SIG-M5 (cell line): ENCODE measurements at regions not wholly inside any gene's neighbourhood (a gene's known extent, or its start where the extent isn't known, plus 50 kb on each side); places are given as distances from the start of the nearest gene placed in this dataset.
"Not testable (repeated sequence)": the region's sequence is repeated elsewhere in the genome, so short reads cannot be mapped to it uniquely, and the experiment has no call there.

Experiments used
- DNase-seq: peaks from one replicate; lab custom pipeline; 2025; lab: John Stamatoyannopoulos, UW

DNA sequence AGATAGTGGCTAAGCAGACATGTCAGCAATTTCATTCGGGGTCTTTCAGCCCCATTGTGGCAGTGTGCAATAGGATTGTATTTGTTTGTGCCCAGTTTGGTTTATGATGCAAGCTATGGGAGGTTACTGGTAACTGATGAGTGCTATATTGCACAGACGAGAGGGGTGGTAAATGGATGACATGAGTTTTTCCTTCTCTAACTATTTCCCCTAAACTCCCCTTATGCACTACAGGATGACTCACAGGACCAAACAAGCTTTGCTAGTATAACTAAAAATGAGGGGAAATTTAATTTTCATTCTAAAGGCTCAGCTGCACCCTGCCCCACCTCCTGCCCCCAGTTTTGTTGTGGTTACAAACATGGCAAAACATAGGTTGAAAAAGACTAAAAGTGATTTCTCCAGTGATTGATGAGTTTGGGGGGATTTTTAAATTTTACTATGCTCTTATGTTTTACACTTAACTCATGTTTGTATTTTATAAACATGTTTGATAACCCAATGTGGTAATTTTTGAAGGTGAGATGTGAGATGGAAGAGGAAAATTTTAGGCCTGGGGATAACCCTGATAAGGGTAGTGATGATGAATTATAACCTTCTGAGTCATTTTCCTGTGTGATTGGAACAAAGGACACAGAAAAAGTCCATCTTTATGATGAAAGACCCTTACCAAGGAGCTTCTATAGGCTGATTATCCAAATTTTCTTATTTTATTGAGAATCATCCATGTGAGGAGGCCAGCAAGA, 60.8 kb upstream of the NAMPT start:
- DNase-seq, result peak; percentile 26

DNA sequence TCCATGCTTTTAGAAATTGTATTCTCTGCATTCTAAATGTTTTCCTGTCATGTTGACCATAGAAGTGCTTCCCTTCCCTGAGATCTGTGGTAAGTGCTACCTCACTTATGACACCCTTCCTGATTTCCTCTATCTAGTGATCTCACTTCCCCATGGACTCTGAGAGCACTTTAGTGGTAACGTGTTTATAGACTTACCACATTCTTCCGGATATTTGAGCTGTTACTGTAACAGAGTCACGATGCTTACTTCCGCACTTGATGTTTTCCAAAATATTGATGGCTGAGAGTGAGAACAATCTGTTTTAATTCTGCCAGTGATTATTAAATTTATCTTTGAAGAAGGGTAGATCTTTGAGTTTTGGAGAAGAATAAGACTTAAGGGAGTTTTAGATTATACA, 60.1 kb upstream of the NAMPT start:
- peak; percentile 67 for DNase-seq

DNA sequence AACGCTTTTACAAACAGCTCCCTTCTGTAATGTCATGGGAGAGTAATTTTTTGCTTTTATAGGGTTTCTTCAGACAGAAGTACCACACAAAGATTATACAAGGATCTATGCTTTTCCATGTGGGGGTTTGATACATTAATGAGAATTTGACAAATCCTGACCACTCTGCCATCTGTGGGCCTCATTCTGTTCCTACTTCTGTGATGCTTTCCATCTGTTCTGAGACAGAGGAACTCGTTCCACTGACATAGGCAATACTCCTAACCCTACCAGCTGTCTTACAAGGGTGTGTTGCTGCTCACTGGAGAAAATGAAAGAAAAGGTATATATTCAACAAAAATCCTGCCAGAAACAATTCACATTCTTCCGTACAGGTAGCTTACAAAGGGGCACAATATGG, 59.4 kb upstream of the NAMPT start:
- no peak for DNase-seq

DNA sequence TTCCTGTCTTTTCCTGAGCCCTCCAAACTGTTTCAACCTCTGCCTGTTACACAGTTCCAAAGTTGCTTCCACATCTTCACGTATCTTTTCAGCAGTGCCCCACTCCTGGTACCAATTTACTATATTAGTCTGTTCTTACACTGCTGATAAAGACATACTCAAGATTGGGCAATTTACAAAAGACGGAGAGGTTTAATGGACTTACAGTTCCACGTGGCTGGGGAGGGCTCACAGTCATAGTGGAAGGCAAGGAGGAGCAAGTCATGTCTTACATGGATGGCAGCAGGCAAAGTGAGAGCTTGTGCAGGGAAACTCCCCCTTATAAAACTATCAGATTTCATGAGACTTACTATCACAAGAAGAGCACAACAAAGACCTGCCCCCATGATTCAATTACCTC, 57.3 kb upstream of the NAMPT start:
- DNase-seq, result not testable (repeated sequence)

DNA sequence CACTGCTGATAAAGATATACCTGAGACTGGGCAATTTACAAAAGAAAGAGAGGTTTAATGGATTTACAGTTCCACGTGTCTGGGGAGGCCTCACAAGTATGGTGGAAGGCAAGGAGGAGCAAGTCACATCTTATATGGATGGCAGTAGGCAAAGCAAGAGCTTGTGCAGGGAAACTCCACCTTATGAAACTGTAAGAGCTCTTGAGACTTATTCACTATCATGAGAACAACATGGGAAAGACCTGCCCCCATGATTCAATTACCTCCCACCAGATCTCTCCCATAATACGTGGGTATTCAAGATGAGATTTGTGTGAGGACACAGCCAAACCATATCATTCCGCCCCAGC, 55.4 kb upstream of the NAMPT start:
- not testable (repeated sequence) for DNase-seq

DNA sequence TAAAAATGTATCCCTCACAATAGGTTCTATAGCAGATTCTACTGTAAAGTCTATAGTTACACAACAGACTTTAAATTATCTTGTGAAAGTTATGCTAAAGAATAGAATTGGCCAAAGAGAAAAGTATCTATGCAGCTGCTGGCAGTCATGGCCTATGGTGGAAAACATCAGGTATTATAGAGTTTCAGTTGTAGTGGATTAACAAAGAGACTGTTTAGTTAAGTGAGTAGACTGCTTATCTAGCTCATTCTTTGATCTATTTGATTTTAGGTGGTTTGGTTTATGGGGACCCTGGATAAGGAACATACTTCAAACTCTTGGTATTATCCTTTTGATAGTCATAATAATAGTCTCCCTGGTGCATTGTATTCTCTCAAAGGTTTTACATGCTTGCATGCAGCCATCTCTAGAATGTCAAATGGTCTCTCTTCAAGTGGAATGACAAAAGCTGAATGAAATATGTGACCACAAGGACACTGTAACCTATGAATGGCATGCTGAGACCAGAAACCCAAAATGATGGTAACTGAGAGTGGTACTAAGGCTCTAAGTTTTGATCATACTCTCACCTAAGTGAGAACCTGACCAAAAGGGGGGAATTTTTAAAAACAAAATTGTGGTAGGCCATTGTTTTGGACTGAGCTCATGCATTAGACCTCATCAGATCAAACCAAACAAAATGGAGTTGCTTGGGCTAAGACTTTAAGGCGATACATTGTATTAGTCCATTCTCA, 54.9 kb upstream of the NAMPT start:
- no peak for DNase-seq

DNA sequence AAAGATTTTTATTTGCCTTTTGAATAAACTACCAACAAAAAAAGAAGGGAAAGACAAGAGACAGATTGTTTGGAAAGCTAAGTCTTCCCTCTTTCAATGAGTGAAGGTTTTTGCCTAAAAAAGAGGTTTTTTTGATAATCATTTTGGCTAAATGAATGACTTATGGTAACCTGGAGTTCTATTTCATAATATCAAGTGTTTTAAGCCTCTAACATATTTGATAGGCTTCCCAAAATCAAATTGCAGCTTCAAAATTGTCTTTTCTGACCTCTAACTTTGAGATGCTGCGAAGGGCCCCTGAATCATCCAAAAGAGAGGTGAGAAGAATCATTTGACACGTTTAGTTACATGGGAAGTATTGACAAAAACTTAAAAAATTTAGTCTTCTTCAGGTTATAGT, 53.0 kb upstream of the NAMPT start:
- DNase-seq, result no peak

DNA sequence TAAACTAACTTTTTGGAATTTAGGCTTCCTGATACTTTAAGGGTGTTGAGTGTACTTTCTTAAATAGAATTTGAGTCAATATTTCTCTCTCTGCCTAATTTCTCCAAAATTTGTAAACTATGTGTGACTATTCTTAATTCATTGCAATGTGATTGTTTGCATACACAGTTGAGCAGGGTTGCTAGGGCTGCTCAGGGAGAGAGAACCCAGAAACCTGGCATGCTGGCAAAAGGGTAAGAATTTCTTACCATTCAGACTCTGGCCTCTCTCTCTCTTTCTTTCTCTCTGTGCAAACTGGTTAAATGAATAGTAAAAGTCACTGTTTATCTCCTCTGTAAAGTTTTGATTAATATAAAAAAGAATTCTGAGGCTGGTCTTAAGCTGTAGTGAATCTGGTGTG, 51.0 kb upstream of the NAMPT start:
- no peak for DNase-seq
